Kidney (tissue), 13 donors: ENCODE measurements at regions not wholly inside any gene's neighbourhood (a gene's known extent, or its start where the extent isn't known, plus 50 kb on each side); places are given as distances from the start of the nearest gene placed in this dataset.

ENCODE experiments used
- DNase-seq, 5 donors: peaks; one replicate each; pipeline ENCODE4 v3.0.0-alpha.2; 2013 to 2020
- FAIRE-seq: peaks from 2 replicates; lab custom pipeline; 2012; peaks lifted over from hg19 to GRCh38; lab: Jason Lieb, UNC
- H3K27ac ChIP-seq, 2 donors: one replicate each; pipeline ENCODE4 v1.7.0; 2013; ENCODE audit warnings: low read depth in 2 of 2, low read length in 2 of 2, inconsistent platforms in 1 of 2
- H3K27me3 ChIP-seq: one replicate; pipeline ENCODE4 v1.7.1; 2013; ENCODE audit warnings: low read length, inconsistent platforms; ENCODE audit not compliant: control insufficient read depth, insufficient read depth
- H3K36me3 ChIP-seq, 3 donors: one replicate each; pipeline versions ENCODE4 v1.7.0 to v1.7.1; 2013; ENCODE audit warnings: low read length in 3 of 3, control low read depth in 1 of 3, inconsistent platforms in 1 of 3; ENCODE audit not compliant: insufficient read depth in 3 of 3, control insufficient read depth in 2 of 3
- H3K4me1 ChIP-seq, 3 donors: one replicate each; pipeline versions ENCODE4 v1.7.0 to v1.7.1; 2013; ENCODE audit warnings: low read length in 3 of 3, inconsistent platforms in 1 of 3, low read depth in 1 of 3; ENCODE audit not compliant: control insufficient read depth in 2 of 3, insufficient read depth in 2 of 3
- H3K4me3 ChIP-seq, 3 donors: one replicate each; pipeline versions ENCODE4 v1.7.0 to v1.8.1; 2013; ENCODE audit warnings: low read length in 3 of 3, control low read depth in 1 of 3, inconsistent platforms in 1 of 3
- H3K9ac ChIP-seq, 3 donors: one replicate each; pipeline versions ENCODE4 v1.7.0 to v1.7.1; 2013; ENCODE audit warnings: low read length in 3 of 3, control low read depth in 1 of 3, inconsistent platforms in 1 of 3
- H3K9me3 ChIP-seq, 3 donors: one replicate each; pipeline versions ENCODE4 v1.7.0 to v1.7.1; 2013; ENCODE audit warnings: low read length in 3 of 3, control low read depth in 1 of 3, inconsistent platforms in 1 of 3; ENCODE audit not compliant: control insufficient read depth in 2 of 3, insufficient read depth in 1 of 3
- CTCF ChIP-seq: IDR thresholded peaks from 3 replicates; pipeline ENCODE4 v1.5.1; 2012; ENCODE audit warnings: mild to moderate bottlenecking, moderate library complexity, borderline replicate concordance; ENCODE audit not compliant: insufficient read depth; ENCODE audit errors: extremely low read depth
- intact Hi-C: fragments of 100-400 bp; cut with DNase I; formaldehyde crosslinking; loops from one replicate; pipeline ENCODE4 v1.11.1; 2022
- donor health status: control.
- donor health status: control.
- donor health status: control.
- donor health status: control.
- donor health status: control.
- donor health status: DM: yes; HTN: yes; CAD: no.
- donor health status: Normal renal cell carcinoma (clear cell type).

DNA sequence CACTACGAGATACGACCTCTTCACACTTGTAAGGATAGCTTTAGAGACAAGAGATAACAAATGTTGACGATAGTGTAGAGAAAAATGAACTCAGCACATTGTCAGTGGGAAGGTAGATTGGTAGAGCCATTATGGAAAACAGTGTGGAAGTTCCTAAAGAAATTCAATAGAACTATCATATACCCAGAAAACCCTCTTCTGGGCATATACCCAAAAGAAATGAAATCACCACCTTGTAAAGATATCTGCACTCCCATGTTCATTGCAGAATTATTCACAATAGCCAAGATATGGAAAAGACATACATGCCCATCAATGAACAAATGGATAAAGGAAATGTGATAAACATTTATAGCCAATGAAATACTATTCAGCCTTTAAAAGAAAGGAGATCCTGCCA is 499.8 kb upstream of the TBX3 start:
- Histone ChIP-seq H3K27me3 (no peaks in the 10 kb centered on the region), H3K27ac (no peak overlapping the region), H3K36me3 (no peaks in the 10 kb centered on the region), H3K9me3 (peaks cover 0 to 4% (median 0%) of the 10 kb centered on the region in 3 donors), H3K4me1 (no peaks in the 10 kb centered on the region), H3K4me3 (no peak overlapping the region), H3K9ac (no peak overlapping the region)
- no peak for FAIRE-seq
- no peak for DNase-seq
- no peak for TF ChIP-seq CTCF
- intact Hi-C loops: no loop called here

DNA sequence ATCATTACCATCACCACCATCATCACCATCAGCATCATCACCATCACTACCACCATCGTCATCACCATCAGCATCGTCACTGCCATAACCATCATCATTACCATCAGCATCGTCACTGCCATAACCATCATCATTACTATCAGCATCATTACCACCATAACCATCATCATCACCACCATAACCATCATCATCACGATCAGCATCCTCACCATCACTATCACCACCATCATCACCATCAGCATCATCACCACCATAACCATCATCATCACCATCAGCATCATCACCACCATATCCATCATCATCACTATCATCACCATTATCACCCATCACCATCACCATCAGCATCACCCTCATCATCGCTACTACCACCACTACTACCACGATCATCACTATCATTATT is 493.9 kb upstream of the TBX3 start:
- Histone ChIP-seq H3K9me3 (peaks cover 0 to 3% (median 0%) of the 10 kb centered on the region in 3 donors), H3K4me1 (no peaks in the 10 kb centered on the region), H3K27ac (no peak overlapping the region), H3K9ac (no peak overlapping the region), H3K4me3 (peak overlapping the region in 1 of 3 donors; percentile 23), H3K36me3 (no peaks in the 10 kb centered on the region), H3K27me3 (no peaks in the 10 kb centered on the region)
- DNase-seq (no peak), FAIRE-seq (no peak)
- intact Hi-C loops: no loop called here
- TF ChIP-seq CTCF: no peak

- no peak overlapping the region for H3K4me3 ChIP-seq
- no peaks in the 10 kb centered on the region for H3K4me1 ChIP-seq
- H3K9me3 ChIP-seq: peaks cover 0 to 3% (median 0%) of the 10 kb centered on the region in 3 donors
- intact Hi-C loops: no loop called here
- H3K27ac ChIP-seq: no peak overlapping the region
- TF ChIP-seq CTCF: no peak
- H3K36me3 ChIP-seq: no peaks in the 10 kb centered on the region
- H3K9ac ChIP-seq: no peak overlapping the region
- FAIRE-seq (no peak), DNase-seq (peak in 1 of 5 donors; percentile 20)
- H3K27me3 ChIP-seq: no peaks in the 10 kb centered on the region
These were observed 492.9 kb upstream of the TBX3 start for GRCh38 chr12:115176741-115177400.
